ENCODE measurements at regions not wholly inside any gene's neighbourhood (a gene's known extent, or its start where the extent isn't known, plus 50 kb on each side); places are given as distances from the start of the nearest gene placed in this dataset.
A peak's percentile ranks its signal among the peaks of the same experiment; 100 is the strongest.

DNA sequence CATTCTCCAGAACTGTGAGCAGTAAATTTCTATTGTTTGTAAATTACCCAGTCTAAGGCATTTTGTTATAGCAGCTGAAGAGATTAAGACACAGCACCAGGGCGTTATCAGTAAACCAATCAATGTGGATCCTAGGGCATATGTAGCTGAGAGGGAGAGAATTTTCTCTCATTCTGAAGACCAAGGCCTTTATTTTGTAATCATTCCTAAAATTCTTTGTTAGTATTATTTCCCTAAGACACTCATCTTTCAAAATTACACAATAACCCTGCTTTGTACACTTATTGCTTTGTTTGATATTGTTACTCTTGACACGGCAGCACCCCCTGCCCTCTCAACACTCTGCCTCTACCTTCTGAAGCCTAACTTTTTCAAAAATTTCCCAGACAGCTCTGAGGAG is 419.1 kb downstream of the SLC4A3 start:
- no peak for DNase-seq (ENCODE audit: low spot score)

DNA sequence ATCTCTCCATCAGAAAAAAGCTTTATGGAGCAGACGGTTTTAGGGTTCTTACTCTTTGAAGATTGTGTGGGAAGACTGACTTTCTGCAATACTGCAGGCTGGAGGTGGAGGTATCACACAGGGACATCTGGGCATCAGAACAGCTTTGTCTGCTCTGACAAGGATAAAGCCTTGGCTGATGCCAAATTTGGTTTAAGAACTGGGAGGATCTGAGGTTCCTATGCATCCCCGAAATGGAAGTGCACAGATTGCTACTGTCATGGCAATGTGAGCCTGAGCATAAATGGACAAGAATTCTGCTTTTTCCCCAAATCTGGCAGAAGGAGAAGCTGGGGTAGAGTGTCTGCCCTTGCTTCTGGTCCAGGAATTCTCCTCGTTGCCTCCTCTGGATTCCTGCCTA is 424.3 kb downstream of the SLC4A3 start:
- DNase-seq (ENCODE audit: low spot score) = no peak

DNA sequence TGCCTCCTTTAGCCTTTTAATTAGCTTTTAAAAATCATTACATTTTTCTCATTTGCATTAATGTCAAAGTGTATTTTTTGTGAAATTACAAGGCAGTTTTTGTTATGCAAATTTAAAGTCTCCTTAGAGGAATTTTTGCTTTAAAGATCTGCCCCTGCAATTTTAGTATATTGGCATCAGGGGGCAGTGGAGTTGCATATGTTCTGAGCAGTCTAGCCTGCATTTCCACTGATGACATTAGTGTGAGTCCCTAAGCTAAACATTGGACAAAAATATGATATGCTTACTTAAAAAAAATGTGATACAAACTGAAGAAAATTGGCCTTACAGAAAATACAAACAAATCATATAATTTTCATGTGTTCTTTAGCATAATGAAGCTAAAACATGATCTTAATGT is 426.5 kb downstream of the SLC4A3 start:
- DNase-seq (ENCODE audit: low spot score) = peak; percentile 18

DNA sequence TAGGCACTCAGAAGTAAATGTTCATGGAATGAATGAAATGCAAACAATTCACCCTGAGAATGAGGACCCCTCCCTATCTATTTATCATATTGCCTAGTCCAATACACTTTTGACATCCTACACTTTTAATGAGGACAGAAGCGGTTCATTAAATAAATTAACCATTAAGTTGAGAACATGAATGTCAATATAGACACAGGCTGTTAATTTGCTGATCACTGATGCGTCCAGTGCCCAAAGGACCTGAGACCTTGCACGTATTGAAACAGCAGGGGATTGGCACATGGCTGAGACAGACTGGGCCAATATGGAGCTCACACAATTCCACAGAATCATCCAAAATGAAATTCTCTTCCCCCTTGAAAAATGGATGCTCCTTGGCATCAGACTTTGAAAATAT is 430.0 kb downstream of the SLC4A3 start:
- no peak for DNase-seq (ENCODE audit: low spot score)

DNA sequence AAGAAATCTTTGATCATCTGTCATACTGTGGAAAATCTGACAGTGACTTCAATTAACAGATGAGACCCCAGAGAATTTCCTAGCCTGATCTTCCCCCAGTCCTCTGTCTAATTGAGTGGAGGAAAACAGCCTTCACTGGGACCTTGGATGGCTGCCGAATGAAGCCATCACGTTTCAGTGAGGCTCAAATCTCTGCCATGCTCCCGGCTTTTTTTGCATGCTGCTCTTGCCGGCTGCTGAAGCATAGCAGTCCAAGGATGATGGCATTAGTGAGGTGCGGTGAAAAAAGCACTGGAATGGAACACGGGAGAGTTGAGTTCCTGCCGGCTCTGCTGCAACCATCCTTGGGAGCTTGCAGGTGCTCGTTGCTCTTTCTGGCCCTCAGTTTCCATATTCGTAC is 430.5 kb downstream of the SLC4A3 start:
- no peak for DNase-seq (ENCODE audit: low spot score)

DNA sequence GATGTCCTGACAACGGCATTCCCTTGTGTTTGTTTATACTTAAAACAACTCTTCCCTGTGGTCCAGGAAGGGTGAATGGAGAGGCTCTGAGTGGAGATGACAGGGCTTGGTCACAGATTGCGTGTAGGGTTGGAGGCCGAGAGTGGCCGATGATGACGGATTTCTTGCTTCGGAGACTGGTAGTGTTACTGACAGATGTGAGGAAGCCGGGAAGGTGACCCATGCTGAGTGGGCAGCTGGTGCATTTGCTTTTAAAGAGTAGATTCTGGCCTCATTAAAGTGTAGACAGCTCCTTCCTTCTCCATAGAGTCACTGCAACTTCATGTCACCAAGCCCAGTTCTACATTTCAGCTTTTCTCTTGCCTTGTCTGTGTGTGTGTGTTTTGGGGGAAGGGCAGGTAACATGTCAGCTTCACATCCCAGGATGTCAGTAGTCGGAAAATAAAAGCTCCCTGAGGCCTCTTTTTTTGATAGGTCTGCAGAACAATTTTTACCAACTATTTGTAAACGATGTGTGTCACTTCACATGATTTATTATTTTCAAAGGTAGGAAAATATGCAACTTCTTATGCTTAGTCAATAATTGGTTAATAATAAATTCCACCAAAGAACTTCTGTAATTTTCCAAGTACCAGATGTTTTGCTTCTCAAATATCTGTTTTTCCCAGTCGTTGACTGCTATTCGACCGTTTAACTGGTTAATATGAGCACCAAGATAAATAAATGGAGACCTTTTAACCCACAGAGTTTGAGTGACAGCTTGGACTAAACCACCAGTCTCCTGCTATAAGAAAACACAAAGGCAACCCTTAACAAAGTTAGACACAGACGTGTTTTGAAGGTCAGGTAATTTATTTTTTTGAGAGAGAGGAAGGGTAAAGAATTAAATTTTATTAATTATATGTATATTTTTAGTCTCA is 436.9 kb downstream of the SLC4A3 start:
- no peak for DNase-seq (ENCODE audit: low spot score)

DNA sequence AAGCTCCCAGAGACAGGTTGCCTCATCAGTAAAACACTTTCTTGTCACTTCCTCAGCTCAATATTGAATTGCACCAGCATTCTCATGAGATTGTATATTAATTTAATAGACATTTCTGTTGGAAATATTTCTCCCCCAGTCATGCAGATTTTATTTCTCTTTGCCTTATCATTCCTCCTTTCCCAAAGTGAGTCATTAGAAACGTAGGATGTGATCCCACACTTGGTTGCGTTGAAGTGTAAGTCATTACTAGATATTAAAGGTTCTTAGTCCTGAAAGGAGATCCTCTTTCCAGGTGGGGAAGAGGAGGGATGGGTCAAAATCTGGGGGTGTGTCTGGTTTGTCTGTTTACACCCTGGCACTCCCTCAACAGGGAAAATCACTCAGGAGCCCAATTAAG is 438.2 kb downstream of the SLC4A3 start:
- DNase-seq (ENCODE audit: low spot score) = no peak

DNA sequence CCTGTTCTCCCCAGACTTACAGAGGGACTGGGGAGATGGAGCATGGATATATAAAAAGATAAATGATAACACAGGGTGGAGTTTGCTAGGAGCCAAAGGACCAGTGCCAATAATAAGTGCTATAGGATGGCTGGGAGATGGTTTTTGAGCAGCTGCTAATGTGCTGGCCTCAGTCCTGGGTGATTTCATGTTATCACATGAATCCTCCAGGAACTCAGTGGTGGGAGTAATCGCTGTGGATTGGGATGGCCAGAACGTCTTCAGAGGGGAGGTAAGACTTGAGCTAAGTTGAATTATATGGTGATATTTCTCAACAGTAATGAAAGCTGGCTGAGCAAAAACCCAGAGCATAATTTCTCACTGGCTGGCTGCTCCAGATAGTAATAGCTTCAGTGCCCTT is 441.4 kb downstream of the SLC4A3 start:
- DNase-seq (ENCODE audit: low spot score) = no peak

DNA sequence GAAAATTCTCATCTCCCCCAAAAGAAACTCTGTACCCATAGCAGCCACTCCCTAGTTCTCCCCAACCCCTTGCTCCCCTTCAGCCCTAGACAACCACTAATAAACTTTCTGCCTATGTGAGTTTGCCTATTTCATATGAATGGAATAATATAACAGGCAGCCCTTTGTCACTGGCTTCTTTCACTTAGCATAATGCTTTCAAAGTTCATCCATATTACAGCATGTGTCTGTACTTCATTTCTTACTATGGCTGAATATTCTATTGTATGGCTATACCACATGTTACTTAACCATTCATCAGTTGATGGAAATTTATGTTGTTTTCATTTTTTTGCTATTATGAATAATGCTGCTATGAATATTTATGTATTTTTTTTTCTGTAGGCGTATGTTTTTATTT is 442.9 kb downstream of the SLC4A3 start:
- no peak for DNase-seq (ENCODE audit: low spot score)

DNA sequence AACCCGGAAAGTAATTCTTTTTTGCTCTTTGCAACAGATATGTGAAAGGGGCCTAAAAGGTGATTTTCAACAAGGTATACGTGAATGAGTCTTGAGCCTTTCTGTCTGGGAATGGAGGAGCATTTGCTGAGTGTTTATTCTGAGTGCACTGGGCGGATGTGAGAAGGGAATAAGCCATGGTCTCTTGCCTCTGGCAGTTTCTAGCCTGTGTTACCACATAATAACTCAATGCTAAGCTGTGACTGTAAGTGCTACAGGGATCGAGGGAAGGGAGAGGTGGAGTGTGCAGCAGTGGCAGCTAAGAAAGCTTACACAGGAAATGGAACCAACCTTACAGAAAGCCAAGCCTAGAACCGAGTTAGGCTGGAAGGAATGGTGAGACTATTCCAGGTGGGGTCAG is 444.3 kb downstream of the SLC4A3 start:
- no peak for DNase-seq (ENCODE audit: low spot score)

DNA sequence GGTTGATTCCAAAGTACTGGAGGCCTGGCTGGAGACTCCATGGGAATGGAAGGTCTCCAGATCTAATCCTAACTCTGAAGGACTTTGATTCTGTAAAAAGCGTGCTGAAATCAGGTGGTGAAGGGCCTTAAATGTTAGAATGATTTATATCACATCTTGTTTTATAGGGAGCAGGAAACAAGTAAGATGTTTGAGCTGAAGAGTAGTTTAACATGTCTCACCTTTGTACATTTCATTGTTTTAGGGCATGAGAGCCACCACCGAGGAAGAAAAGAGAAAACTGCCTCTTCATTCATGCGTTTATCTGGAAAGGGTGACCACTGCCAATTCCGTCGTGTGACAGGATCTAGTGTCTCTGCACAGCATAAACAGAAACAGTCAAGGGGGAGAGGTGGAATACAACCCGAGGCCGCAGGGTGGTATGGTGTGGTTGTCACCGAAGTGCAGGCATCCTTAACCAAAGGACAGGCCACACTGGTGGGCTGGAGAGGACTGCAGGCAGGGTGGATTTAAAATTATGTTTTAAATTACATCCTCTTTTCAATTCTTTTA is 445.3 kb downstream of the SLC4A3 start:
- DNase-seq (ENCODE audit: low spot score) = no peak

DNA sequence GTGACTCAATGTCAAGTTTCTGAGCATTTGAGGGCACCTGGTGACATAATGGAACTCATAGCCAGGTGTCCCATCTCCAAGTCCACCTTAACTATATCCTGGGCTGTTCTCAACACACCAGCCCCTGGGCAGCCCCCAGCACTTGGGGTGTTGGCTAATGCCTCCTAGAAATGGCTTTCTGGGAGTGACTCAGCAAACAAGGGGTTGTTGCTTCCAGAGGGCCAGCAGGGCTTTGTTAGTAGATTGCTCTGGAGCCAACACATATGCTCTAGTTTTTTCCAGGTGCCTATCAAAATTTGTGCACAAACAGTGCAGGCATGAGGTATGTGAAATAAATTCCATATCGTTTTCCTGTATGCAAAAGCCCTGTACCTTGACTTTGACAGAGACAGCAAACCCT is 448.4 kb downstream of the SLC4A3 start:
- DNase-seq (ENCODE audit: low spot score) = no peak

DNA sequence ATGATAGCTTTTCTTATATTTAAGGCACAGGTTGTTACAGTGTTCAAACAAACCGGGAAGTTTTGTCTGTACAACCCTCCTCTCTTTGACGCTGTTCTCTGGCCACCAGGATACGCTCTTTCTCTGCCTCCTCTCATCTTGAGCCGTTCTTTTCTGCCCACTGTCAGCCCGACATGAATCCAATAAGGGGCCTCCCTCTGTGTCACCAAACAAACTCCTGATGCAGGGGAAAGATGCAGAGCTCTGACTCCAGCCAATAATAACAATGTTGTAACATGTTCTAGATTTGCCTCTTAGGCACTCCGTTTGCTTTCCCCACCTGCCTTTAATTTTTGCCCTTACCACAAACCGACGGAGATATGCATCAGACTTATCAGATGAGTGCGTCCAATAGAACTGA is 449.3 kb downstream of the SLC4A3 start:
- peak; percentile 48 for DNase-seq (ENCODE audit: low spot score)

DNA sequence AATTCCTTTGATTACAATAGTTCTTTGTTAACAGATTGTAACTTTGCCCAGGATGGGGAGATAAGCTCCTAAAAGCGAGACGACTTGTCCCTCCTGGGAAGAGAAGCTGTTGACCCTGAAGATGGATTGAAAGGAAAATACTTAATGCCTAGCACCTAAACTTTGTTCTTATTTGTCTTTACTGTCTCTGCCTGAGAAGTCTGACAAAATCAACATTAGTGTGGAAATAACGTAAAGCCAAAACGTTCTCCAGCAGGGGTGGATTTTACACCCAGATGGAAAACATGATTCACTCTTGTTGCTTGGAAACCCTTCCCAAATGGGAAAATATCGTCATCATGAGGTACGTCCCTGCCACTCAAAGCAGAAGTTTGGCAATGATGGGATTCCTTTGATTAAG is 450.1 kb downstream of the SLC4A3 start:
- DNase-seq (ENCODE audit: low spot score) = peak; percentile 53

DNA sequence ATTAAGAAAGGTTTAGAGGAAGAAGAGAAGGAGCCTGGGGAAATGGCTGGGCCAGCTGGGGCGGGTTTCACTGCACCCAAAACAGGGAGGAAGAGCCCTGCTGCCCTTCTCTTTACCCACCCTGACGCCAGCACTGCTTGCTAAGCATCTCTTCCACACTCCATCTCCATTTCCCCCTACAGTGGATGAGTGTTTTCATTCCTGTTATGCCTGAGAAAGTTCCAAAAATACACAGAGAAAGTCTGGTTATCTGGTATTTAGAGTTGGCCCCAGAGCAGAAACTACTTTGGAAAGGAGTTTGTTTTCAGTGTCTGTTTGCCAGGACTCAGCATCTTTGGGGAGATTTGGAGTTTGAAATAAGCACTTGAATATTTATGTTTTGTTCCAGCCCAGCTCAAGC is 451.0 kb downstream of the SLC4A3 start:
- DNase-seq (ENCODE audit: low spot score) = no peak

DNA sequence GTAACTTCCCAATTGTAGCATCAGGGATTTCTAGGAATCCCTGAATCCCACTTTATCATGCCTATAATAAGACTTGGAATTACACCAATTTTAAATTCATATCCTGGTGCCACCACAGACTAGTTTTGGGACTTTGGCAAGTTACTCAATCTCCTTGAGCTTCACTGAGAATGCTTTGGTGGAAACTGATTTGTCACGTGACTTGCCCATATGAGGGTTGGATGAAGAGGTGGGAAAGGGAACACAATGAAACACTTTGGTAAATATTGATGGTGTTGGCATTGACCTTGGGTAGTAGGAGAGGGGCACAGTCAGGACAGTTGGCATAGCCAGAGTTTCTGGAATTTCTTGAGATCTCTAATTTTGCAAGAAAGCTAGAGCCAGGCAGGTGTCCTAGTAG is 452.2 kb downstream of the SLC4A3 start:
- DNase-seq (ENCODE audit: low spot score) = no peak

DNA sequence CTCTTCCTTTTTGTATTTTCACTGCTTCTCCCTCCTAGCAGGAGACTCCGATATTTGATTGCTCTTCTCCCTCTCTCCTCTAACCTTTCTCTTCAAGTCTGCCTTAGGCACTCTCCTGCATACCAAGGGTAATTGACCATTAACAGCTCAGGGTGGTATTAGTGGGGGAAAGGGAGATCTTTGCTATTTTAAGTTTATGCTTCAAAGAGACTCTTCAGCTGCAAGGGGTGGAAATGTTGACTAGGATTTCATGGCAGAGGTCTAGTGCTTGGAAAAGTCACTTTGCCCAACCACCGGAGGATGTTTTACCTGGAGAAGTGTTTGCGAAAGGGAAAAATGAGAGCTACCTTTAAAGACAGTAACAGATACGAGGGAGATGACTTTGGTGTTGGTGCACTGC is 453.7 kb downstream of the SLC4A3 start:
- DNase-seq (ENCODE audit: low spot score) = no peak

DNA sequence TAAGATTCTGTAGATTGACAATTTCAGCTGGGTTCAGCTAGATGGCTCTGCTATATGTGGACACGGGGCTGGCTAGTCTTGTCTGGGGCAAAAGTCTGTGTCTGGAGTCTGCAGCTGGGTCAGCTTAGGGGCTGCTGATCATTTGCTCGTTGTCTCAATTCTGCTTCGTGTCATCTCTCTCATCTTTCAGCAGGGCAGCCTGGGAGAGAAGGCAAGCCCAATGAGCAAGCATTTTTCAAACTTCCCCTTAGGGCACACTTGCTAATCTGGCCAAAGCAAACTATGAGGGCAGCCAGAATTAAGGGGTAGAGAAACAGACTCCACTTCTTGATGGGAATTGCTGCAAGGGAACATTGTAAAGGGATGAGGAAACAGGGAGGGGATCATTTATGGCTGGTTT is 462.6 kb downstream of the SLC4A3 start:
- no peak for DNase-seq (ENCODE audit: low spot score)

DNA sequence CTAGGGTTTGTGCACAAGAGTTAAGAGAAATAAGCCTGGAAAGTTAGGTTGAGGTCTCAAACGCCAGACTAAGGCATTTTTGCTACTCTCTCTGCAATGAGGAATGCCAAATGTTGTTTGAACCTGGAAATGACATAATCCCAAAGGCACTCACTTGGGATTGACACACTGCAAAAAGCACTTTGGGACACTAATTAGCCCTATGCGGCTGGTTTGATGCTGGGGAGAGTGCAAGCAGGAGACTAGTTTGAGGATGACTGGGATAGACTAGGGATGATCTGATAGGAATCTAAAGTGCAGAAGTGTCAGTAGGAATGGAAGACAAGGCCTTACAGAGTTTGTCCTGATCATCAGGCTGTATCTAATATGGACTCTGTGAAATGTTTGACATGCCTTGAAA is 469.0 kb downstream of the SLC4A3 start:
- peak; percentile 42 for DNase-seq (ENCODE audit: low spot score)

DNA sequence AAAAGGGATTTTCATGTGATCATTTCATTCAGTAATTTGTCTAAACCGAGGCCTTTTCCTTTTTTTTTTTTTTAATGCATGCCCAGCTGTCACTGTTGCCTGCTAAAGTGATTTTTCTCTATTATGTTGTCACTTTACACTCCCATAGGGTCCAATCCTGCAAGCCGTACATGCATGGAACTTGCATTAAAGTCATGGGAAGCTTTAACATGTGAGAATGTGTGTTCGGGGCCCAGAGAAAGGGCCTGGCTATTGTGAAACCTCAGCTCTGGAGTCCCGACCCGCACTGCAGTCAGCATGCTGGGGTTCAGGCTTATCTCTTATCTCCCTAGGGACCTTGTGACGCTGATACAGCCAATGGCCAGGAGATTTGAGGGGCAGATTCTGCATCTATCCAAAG is 474.6 kb downstream of the SLC4A3 start:
- no peak for DNase-seq (ENCODE audit: low spot score)

DNA sequence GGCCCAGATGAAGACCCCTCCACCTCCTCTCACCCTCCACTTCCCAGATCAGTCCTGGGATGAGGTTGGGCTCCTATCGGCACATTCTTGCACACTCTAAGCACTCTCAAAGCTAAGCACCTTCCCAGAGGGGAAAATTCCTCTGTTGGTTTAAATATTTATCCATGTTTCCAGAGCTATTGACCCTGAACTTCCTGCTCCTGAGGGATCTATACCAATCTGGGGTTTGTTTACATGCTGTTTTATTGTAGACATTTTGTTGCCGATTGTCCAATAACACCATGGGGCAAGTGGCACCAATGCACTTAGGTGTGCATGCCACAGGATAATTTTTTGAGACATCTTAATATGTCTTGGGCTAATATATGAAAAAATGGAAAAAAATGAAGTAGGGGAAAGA is 476.2 kb downstream of the SLC4A3 start:
- DNase-seq (ENCODE audit: low spot score) = no peak

DNA sequence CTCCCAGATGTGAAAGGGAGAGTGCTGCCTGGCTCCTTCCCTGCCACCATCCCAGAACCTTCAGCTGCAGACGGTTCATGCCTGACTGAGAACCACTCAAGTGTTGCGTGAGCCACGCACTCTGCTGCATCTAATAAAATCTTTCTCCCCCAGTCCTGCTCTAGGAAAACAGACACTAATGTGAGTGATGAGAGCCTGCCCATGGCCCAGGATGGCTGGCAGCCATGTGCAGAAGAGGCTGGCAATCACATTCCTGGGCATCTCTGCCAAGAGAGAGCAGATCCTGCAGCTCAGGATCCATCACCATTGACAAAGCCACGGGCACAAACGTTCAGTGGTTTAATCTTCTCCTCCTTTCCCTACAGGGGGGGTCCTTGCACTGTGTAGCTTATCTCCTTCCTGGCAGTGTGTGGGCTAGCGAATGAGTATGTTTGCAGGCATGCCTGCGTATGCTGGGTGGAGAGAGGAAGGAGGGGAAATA is 477.5 kb downstream of the SLC4A3 start:
- DNase-seq (ENCODE audit: low spot score) = peak; percentile 77

DNA sequence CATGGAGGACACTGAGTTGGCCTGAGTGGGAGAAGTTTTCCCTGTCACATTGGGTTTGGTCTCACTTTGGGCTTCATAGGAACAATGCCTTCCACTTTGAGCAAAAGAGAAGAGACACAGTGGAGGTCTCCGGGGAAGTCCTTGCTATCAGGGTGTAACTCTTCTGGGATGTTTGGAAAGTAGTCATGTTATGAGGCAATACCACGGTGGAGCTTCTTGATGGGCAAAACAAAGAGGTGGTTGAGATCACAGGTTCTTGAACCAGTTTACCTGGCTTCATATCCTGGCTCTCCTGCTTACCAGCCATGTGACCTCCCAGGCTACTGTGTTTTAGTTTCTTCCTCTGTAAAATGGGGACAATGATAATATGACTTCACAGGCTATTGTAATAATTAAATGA is 478.6 kb downstream of the SLC4A3 start:
- no peak for DNase-seq (ENCODE audit: low spot score)

DNA sequence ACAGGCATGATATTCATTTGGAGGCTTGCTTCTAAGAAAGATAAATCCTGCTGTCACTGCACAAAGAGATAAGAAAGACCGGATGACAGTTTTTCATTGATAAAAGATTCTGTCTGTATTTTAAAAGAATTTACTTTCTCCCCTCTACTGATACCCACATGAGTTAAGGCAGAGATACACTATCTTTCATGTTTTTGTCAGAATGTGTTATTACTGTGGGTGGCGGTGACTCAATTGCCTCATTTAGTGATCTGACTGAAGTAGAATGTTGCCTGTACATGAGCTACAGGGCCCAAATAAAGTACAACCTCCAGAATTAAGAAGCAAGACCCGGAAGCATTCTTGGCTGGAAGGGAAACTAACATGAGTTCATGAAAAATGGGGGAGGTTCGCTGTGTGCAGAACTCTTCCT is 480.0 kb downstream of the SLC4A3 start:
- no peak for DNase-seq (ENCODE audit: low spot score)
